NCI-H774 (cell line): ENCODE measurements at regions not wholly inside any gene's neighbourhood (a gene's known extent, or its start where the extent isn't known, plus 50 kb on each side); places are given as distances from the start of the nearest gene placed in this dataset.
"Not testable (repeated sequence)": the region's sequence is repeated elsewhere in the genome, so short reads cannot be mapped to it uniquely, and the experiment has no call there.

ENCODE experiments used
- DNase-seq: peaks from one replicate; lab custom pipeline; 2025; lab: John Stamatoyannopoulos, UW

GRCh38 chr7:9210114-9210513 lies 776.7 kb downstream of the NXPH1 start:
- no peak for DNase-seq

GRCh38 chr7:9217204-9217603 lies 783.8 kb downstream of the NXPH1 start:
- DNase-seq: no peak

- no peak for DNase-seq
These were observed 793.1 kb downstream of the NXPH1 start for GRCh38 chr7:9226500-9226899.

- DNase-seq: peak; percentile 76
These were observed 798.3 kb downstream of the NXPH1 start for GRCh38 chr7:9231630-9232121.

- DNase-seq: no peak
These were observed 806.6 kb downstream of the NXPH1 start for GRCh38 chr7:9240001-9240400.

- no peak for DNase-seq
These were observed 808.4 kb downstream of the NXPH1 start for GRCh38 chr7:9241826-9242225.

- DNase-seq: no peak
These were observed 809.2 kb downstream of the NXPH1 start for GRCh38 chr7:9242636-9243035.

GRCh38 chr7:9250876-9251275 lies 817.5 kb downstream of the NXPH1 start:
- DNase-seq: no peak

- DNase-seq: no peak
These were observed 831.0 kb downstream of the NXPH1 start for GRCh38 chr7:9264395-9264794.

- no peak for DNase-seq
These were observed 846.7 kb downstream of the NXPH1 start for GRCh38 chr7:9280088-9280487.

GRCh38 chr7:9283246-9283645 lies 849.8 kb downstream of the NXPH1 start:
- DNase-seq: no peak

- no peak for DNase-seq
These were observed 869.0 kb downstream of the NXPH1 start for GRCh38 chr7:9302436-9302835.

- no peak for DNase-seq
These were observed 873.7 kb downstream of the NXPH1 start for GRCh38 chr7:9307131-9307530.

- DNase-seq: no peak
These were observed 891.1 kb downstream of the NXPH1 start for GRCh38 chr7:9324513-9324912.

GRCh38 chr7:9328296-9328695 lies 894.9 kb downstream of the NXPH1 start:
- DNase-seq: no peak

GRCh38 chr7:9349625-9350024 lies 916.2 kb downstream of the NXPH1 start:
- DNase-seq: no peak

- DNase-seq: no peak
These were observed 957.8 kb downstream of the NXPH1 start for GRCh38 chr7:9391221-9391620.

GRCh38 chr7:9391984-9392383 lies 958.6 kb downstream of the NXPH1 start:
- no peak for DNase-seq

- not testable (repeated sequence) for DNase-seq
These were observed 971.0 kb downstream of the NXPH1 start for GRCh38 chr7:9404386-9404785.

GRCh38 chr7:9407816-9408215 lies 974.4 kb downstream of the NXPH1 start:
- no peak for DNase-seq

- no peak for DNase-seq
These were observed 1020.1 kb downstream of the NXPH1 start for GRCh38 chr7:9453521-9453920.

- no peak for DNase-seq
These were observed 1055.1 kb downstream of the NXPH1 start for GRCh38 chr7:9488555-9488954.

GRCh38 chr7:9498303-9498702 lies 1064.9 kb downstream of the NXPH1 start:
- DNase-seq: no peak

- DNase-seq: no peak
These were observed 1068.9 kb downstream of the NXPH1 start for GRCh38 chr7:9502269-9502668.

- no peak for DNase-seq
These were observed 1071.3 kb downstream of the NXPH1 start for GRCh38 chr7:9504678-9505077.
